Epithelial cell of proximal tubule (primary cell): ENCODE measurements at regions not wholly inside any gene's neighbourhood (a gene's known extent, or its start where the extent isn't known, plus 50 kb on each side); places are given as distances from the start of the nearest gene placed in this dataset.
"Not testable (repeated sequence)": the region's sequence is repeated elsewhere in the genome, so short reads cannot be mapped to it uniquely, and the experiment has no call there.

Source experiments
- DNase-seq: peaks from one replicate; pipeline ENCODE4 v3.0.0-alpha.2; 2011; ENCODE audit warnings: low read depth
- H3K4me3 ChIP-seq: 2 replicates; pipeline ENCODE4 v1.5.1; 2011; ENCODE audit warnings: low read depth, mild to moderate bottlenecking, low read length
- CTCF ChIP-seq: conservative IDR thresholded peaks from 2 replicates; pipeline ENCODE4 v1.5.1; 2012; ENCODE audit warnings: low read depth, mild to moderate bottlenecking, low read length

GRCh38 chr2:131658769-131659131, 131.1 kb downstream of the CCDC74A start:
- no peak for DNase-seq
- no peak overlapping the region for H3K4me3 ChIP-seq
- no peak for TF ChIP-seq CTCF

GRCh38 chr2:131659168-131659572, 131.5 kb downstream of the CCDC74A start:
- DNase-seq = no peak
- TF ChIP-seq CTCF = no peak
- H3K4me3 ChIP-seq = no peak overlapping the region

- DNase-seq, H3K4me3 ChIP-seq: not testable (repeated sequence)
Observed at GRCh38 chr2:131661101-131661782, 133.6 kb downstream of the CCDC74A start.

GRCh38 chr2:131661884-131662535, 134.3 kb downstream of the CCDC74A start:
- DNase-seq, H3K4me3 ChIP-seq: not testable (repeated sequence)

GRCh38 chr2:131663501-131663900, 135.8 kb downstream of the CCDC74A start:
- not testable (repeated sequence) for H3K4me3 ChIP-seq, DNase-seq

- not testable (repeated sequence) for H3K4me3 ChIP-seq, DNase-seq
Observed at GRCh38 chr2:131665716-131666115, 138.0 kb downstream of the CCDC74A start.

GRCh38 chr2:131668794-131669540, 141.3 kb downstream of the CCDC74A start:
- H3K4me3 ChIP-seq, DNase-seq: not testable (repeated sequence)

GRCh38 chr2:131671841-131672470, 144.3 kb downstream of the CCDC74A start:
- DNase-seq = not testable (repeated sequence)

GRCh38 chr2:131672471-131673399, 145.0 kb downstream of the CCDC74A start:
- not testable (repeated sequence) for DNase-seq
- peak; percentile 58 for TF ChIP-seq CTCF
- H3K4me3 ChIP-seq = peak overlapping the region; percentile 52

More at GRCh38 chr2:131671841-131672470, 144.3 kb downstream of the CCDC74A start:
- H3K4me3 ChIP-seq = not testable (repeated sequence)
